ENCODE measurements at regions not wholly inside any gene's neighbourhood (a gene's known extent, or its start where the extent isn't known, plus 50 kb on each side); places are given as distances from the start of the nearest gene placed in this dataset.

DNA sequence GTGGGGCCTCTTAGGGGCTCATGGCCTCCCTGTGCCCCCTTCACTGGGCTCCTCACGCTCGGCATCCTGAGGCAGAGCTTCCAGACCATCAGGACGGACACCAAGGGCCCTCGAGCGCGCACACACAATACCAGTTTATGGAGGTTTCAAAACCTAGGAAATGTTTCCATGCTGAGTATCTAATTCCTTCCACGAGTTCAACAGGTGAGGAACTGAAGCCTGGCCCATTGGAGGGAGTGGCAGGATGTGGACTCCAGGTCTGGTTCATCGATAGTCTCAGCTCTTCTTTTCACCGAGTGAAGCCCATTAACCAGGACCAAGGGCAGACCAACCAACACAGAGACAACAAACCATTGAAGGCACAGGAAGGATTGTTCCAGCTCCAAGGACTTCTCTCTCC, 336.7 kb upstream of the SHH start:
- TF ChIP-seq, protein P1, sequence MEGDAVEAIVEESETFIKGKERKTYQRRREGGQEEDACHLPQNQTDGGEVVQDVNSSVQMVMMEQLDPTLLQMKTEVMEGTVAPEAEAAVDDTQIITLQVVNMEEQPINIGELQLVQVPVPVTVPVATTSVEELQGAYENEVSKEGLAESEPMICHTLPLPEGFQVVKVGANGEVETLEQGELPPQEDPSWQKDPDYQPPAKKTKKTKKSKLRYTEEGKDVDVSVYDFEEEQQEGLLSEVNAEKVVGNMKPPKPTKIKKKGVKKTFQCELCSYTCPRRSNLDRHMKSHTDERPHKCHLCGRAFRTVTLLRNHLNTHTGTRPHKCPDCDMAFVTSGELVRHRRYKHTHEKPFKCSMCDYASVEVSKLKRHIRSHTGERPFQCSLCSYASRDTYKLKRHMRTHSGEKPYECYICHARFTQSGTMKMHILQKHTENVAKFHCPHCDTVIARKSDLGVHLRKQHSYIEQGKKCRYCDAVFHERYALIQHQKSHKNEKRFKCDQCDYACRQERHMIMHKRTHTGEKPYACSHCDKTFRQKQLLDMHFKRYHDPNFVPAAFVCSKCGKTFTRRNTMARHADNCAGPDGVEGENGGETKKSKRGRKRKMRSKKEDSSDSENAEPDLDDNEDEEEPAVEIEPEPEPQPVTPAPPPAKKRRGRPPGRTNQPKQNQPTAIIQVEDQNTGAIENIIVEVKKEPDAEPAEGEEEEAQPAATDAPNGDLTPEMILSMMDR (IDR thresholded peaks at IDR 0.05; ENCODE audit: poor library complexity, severe bottlenecking): no peak
- TF ChIP-seq POLR2AphosphoS5 (IDR thresholded peaks at IDR 0.05): no peak
- TF ChIP-seq EZH2 (IDR thresholded peaks at IDR 0.05; ENCODE audit: borderline replicate concordance, insufficient read depth, low read length, poor library complexity, severe bottlenecking): no peak
- TF ChIP-seq, protein P2, sequence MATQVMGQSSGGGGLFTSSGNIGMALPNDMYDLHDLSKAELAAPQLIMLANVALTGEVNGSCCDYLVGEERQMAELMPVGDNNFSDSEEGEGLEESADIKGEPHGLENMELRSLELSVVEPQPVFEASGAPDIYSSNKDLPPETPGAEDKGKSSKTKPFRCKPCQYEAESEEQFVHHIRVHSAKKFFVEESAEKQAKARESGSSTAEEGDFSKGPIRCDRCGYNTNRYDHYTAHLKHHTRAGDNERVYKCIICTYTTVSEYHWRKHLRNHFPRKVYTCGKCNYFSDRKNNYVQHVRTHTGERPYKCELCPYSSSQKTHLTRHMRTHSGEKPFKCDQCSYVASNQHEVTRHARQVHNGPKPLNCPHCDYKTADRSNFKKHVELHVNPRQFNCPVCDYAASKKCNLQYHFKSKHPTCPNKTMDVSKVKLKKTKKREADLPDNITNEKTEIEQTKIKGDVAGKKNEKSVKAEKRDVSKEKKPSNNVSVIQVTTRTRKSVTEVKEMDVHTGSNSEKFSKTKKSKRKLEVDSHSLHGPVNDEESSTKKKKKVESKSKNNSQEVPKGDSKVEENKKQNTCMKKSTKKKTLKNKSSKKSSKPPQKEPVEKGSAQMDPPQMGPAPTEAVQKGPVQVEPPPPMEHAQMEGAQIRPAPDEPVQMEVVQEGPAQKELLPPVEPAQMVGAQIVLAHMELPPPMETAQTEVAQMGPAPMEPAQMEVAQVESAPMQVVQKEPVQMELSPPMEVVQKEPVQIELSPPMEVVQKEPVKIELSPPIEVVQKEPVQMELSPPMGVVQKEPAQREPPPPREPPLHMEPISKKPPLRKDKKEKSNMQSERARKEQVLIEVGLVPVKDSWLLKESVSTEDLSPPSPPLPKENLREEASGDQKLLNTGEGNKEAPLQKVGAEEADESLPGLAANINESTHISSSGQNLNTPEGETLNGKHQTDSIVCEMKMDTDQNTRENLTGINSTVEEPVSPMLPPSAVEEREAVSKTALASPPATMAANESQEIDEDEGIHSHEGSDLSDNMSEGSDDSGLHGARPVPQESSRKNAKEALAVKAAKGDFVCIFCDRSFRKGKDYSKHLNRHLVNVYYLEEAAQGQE (IDR thresholded peaks at IDR 0.05; ENCODE audit: borderline replicate concordance): no peak

All from neural cell (in vitro differentiated cells).